ENCODE measurements at regions not wholly inside any gene's neighbourhood (a gene's known extent, or its start where the extent isn't known, plus 50 kb on each side); places are given as distances from the start of the nearest gene placed in this dataset.

DNA sequence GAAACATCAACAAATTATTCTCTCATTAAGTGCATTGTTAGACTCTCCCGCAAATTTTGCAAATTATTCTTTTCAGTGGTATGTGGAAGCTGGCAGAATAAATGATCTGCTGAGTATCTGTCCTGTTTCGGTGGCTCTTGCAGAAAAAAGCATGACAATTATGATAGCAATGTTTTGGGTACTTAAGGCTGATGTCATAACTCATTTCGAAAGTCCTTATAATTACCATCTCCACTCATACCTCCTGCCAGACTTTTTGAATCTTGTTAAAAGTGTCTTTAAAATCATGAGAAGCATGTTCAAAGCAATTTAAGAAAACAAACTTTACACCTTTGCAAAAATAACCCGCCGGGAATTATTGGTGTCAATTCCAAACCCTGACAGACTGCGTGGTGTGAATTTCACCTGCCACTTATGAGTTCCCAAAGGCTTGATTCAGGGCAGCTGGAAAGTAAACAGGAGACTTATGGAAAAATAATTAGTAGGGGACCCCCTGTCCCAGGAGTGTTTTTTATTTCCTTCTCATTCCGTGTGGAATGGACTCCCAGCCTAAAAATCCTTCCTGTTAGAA lies 87.6 kb upstream of the E2F3 start:
- no peak for DNase-seq

DNA sequence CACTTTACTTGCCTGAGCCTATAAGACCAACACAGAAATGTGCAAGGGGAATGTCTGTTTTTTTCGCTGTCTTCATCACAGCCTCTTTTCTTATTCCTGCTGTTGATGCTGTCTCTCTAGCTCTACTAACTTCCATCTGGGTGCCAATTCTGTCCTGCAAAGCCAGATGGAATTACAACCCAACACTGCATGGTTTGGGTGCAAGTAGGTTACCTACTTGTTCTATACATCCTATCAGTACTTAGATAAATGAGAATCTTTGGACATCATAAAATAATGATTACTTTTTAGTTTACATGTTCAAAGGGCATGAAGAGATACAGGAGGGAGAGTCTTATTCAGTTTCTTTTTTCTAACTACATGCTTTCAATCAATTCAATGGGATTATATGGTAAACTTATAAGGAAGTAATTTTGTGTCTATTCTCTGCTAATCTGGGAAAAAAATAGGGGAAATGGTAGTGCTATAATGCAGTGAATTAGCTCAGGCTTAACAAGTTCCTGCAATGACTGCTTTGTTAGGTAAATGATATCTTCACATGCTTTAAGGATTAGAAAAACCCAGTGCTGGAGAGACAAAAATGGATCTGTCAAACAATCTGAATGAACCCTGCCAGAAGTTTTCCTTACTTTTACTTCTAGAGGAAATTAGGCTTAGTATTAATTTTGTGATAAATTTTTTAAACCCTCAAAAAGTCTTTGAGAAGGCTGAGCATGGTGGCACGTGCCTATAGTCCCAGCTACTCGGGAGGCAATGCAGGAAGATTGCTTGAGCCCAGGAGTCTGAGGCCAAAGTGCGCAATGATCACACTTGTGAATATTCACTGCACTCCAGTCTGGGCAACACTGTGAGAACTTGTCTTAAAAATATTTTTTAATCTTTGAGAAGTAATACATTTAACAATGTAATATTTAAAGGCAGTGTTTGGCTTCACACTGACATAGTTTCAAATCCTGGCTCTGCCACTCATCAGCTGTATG lies 86.5 kb upstream of the E2F3 start:
- DNase-seq, result no peak

DNA sequence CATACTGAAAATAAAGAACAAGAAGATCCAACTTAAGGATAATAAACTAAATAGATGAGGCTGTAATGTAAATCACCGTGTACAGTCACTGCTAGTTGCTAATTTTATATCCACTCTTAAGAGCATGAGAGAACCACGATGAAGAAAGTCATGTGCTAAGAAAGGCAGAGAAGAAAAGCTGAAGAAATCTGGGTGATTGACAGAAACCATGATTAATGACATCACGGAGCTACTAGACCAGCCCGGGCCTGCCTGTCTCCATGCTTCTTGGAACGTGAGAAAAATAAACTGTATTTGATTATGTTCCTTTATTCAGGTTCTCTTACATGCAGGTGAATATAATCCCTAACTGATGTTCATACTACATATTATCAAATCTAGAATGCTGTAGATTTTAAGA lies 84.2 kb upstream of the E2F3 start:
- no peak for DNase-seq

DNA sequence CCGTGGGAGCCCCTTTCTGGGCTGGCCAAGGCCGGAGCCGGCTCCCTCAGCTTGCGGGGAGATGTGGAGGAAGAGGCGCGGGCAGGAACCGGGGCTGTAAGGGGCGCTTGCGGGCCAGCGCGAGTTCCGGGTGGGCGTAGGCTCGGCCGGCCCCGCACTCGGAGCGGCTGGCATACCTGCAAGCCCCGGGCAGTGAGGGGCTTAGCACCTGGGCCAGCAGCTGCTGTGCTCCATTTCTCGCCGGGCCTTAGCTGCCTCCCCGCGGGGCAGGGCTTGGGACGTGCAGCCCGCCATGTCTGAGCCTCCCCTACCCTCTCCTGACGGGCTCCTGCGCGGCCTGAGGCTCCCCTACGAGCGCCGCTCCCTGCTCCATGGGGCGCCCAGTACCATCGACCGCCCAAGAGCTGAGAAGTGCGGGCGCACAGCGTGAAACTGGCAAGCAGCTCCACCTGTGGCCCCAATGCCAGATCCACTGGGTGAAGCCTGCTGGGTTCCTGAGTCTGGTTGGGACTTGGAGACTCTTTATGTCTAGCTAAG lies 82.8 kb upstream of the E2F3 start:
- no peak for DNase-seq

DNA sequence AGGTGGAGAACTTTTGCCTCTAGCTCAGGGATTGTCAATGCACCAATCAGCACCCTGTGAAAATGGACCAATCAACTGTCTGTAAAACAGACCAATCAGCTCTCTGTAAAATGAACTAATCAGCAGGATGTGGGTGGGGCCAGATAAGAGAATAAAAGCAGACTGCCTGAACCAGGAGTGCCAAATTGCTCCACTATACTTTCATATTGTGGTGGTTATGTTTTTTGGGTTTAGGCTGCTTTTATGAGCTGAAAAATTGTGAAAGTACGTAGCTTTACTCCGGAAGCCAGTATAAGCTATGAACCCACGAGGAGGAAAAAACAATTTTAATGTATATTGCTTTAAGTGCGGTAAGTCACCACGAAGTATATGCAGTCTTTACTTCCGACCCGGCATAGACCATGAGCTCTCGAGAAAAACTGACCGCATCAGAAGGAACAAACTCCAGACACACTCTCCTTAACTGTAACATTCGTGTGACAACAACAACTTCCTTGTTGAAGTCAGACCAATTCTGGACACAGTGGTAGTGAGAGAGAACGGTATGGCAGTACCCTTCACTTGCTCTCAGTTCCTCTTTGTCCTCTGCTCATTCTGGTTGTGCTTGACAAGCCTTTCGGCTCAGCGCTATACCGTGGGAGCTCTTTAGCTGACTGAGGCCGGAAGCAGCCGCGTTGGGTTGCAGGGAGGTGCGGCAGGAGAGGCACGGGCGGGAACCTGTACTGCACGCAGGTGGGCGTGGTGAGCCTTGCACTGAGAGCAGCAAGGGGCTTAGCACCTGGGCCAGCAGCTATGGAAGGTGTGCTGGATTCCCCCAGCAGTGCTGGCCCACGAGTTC lies 81.9 kb upstream of the E2F3 start:
- peak; percentile 79 for DNase-seq

DNA sequence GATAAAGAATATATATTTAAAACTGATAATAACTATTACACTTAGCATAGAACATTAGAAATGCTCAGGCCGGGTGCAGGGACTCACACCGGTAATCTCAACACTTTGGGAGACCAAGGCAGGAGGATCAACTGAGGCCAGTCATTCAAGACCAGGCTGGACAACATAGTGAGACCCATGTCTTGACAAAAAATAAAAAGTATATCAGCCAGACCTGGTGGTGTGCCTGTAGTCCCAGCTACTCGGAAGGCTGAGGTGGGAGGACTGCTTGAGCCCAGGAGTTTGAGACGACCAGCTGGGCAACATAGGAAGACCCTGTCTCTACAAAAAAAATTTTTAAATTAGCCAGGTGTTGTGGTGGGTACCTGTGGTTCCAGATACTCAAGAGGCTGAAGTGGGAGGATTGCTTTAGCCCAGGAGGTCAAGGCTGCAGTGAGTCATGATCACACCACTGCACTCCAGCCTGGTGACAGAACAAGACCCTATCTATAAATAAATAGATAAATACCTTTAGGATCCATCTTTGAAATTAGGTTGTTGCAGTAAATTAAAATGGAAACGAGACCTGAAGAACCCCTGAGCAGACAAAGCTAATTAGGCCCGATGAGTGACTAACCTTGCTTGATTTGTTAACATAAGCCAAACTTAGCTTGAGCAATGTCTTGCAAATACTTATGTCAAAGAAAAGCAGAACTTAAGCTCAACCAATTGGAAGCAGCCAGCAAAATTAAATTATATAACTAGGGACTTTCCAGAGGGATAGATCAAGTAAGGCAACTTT lies 75.8 kb upstream of the E2F3 start:
- DNase-seq, result no peak

DNA sequence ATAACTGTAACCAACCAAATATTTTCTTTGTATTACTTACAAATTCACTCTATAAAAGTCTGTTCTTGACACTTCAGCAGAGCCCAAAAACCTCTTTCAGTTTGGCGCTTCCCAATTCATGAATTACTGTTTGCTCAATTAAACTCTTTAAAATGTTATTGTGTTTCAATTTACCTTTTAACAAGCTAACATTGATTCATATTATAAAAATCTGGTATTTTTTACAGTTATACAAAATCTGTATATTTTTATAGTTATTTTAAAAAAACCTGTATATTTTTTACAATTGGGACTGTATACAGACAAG lies 75.3 kb upstream of the E2F3 start:
- no peak for DNase-seq

DNA sequence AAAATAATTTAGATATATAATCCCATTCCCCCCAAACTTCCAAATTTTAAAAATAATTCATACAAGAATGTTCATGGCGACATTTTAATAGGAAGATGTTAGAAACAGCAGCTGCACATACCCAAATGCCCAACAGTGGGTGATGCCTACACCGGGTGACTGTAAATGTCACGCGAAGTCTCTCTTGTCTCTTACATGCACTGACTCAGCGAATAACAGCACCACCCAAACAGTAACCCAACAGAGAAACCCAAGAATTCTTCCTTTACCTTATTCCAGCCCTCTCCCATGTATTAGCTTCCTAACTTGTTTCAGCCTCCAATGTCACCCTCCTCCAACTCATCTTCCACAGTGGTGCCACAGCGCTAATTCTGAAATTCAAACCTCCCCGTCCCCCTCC lies 74.5 kb upstream of the E2F3 start:
- no peak for DNase-seq

DNA sequence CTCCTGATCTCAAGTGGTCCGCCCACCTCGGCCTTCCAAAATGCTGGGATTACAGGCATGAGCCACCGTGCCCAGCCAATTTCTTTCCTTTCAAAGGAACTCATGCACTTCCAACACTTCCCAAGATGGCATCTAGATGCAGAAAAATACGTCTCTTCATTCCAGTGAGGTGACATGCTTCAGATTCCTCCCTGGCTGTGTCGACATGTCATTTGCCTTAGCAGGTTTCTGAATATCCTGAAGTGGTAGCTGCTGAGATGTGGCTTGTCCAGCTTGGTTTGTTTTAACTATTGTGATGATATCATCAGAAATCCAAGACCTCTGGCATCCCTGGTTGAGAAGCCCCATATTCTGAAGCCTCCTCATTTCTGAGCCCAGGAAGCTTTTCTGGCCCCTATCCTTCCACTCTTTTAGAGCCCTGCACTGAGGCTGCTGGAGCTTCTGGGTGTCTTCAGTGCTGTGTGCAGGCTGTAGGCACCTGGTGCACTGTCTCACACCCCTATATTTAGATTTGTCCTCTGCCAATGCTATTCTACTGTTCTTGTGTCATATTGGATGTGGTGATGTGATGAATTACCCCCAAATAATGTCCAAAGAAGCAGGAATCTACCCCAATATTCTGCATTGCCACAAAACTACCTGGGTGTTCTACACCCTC lies 73.3 kb upstream of the E2F3 start:
- no peak for DNase-seq

DNA sequence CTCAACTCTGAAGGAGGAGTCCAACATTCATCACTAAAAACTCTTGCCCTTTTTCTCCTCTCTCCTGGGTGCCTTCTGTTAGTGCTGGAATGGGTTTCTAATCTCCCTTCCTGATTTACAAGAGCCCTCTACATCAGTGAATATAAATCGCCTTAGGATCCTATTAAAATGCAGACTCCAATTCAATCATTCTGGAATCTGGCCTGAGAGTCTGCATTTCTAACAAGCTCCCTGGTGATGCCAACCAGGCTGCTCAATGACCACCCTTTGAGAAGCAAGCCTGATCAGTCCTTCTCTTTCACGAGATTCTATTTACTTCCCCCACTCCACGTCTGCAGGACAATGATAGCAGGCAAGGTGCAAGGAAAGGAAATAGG lies 72.8 kb upstream of the E2F3 start:
- no peak for DNase-seq

DNA sequence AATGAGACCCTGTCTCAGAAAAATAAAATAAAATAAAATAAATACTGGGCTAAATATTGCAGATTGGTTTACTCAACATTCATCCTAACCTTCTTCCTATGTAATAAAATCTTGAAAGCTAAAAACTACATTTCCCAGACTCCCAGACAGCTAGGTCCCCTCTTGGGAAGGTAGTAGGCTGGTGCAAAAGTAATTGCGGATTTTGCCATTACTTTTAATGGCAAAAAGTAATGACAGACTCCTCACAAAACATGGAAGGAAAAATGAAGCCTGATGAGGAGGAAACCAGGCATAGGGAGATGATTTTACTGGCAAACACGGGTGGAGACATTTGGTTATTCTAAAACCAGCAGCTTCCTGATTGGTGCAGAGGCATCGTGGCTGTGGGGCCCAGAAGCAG lies 70.6 kb upstream of the E2F3 start:
- no peak for DNase-seq

DNA sequence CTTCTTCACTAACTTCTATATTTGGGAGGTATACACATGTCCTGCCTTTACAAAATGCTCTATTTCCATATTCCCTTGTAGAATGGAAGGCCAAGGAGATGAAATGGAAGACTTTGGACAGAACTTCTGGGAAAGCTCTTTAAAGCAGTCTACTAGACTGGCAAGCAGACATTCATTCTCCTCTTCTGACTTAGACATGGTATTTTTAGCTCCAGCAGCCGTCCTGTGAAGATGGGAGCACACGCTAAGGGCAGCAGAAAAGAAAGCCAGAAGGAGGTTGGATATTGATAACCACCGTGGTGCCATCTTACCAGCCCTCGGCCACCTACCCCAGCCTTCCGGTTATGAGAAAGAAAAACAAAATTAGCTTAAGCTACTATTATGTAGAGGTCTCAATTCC lies 70.1 kb upstream of the E2F3 start:
- DNase-seq, result no peak

DNA sequence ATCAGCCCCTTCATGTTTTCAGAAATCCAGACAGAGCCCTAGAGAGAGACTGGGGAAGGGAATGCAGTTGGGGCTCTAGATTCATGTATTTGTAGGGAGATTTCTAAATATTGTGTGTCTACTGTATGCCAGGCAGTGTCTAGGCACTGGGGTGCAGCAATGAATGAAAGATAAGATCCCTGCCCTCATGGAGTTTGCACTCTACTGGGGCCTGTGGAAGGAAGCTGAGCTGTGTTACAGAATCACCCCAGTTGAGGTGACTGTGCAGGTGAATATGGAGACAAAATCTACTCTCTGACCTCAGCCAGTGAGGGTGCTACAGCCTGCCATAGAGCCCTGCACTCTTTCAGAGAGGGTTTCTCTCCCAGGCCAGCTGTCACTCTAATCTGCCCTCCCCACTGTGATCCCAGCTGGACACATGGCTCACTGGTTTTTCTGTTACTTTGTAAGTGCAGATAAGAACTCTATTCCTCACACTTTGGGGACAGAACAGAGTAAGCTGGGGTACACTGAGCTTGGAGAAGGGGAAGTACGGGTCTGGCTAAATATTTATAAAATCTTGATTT lies 69.2 kb upstream of the E2F3 start:
- DNase-seq, result no peak

DNA sequence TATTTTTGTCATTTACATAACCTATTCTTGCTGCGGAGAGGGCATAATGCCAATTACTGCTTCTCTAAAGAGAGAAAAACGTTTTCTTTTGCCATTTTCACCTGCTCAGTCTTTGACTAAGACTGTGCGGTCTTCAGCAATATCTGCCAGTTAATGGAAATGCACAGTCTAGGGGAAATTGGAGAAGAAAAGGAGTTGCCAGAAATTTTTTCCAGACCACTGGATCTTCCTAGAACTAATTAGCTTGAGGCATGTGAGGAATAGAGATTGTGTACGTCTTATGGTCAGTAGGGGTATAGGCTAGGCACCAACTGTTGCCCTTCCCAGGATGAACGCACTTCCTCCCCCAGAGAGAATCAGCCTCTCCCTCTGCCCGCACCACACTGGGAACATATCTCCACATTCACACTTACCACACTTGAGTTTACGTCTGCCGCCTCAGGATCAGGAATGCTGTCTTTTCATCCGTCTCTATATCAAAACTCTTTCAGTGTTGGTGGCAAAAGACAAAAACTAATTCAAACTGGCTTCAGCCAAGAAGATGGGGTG lies 67.9 kb upstream of the E2F3 start:
- DNase-seq, result no peak

DNA sequence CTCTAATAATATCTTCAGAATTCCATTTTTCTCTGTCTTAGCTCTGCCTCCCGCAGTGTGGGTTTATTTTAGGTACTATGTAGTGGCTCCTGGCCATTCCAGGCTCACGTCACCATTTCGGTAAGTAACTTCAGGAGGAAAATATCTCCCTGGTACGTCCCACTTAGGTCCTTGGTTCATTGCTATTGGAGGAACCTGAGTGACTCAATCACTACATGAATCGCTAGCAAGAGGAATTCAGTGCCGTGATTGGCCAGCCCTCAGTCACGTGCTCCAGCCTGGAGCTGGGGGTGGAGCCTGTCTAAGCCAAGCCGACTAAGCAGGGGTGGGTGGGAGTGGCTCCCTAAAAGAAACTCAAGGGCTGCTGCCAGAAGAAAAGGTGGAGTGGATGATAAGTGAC lies 67.3 kb upstream of the E2F3 start:
- no peak for DNase-seq

DNA sequence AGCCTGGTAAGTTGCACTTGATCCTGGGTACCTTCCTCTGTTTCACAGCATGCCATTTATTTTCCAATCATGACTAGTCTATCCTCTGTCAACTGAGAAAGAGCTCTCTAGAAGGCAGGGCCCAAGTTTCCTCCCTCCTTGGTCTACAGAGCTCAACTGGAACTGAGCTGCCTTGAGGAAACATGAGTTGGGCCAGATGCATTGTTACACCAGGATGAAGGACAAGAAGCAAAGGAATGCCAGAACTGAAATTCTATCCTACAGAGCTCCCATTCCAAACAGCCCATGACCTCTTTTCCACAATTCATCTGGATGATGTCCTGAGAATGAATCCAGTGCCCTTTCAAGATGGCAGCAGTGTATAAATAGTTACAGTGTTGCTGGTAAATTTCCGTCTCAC lies 66.7 kb upstream of the E2F3 start:
- DNase-seq, result no peak

DNA sequence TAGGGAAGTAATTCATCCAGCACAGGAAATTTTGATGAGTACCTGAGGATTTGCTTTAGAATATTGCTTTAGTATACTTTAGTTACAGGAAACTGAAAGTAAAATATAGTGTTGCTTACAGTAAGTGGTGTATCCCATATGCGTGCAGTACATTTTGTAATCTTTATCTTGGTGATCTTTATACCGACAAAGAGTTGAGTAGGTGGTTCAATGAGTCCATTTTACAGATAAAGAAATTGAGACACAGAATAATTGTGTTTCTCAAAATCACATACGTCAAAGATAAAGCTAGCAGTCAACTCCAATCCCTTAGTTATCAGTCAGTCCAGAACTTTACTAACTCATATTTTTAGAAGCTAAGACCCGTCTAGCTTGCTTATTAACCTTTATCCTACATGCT lies 65.8 kb upstream of the E2F3 start:
- DNase-seq, result peak; percentile 26

DNA sequence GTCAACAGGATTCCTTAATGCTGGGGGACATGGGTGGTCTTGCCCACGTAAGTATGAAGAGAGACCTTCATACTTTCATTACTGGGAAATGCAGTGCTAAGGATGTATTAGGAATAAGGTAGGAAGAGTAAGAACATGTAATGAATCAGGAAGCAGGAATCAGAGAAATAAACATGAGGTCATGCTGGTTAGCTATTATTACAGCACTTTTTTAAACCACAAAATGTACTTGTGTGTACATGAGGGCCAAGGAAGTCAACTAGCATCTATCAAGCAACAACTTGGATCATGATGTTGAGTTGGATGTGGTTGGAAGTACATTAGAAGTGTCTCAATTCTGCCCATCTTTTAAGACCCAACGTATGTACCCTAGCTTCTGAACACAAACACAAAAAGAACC lies 63.5 kb upstream of the E2F3 start:
- no peak for DNase-seq

DNA sequence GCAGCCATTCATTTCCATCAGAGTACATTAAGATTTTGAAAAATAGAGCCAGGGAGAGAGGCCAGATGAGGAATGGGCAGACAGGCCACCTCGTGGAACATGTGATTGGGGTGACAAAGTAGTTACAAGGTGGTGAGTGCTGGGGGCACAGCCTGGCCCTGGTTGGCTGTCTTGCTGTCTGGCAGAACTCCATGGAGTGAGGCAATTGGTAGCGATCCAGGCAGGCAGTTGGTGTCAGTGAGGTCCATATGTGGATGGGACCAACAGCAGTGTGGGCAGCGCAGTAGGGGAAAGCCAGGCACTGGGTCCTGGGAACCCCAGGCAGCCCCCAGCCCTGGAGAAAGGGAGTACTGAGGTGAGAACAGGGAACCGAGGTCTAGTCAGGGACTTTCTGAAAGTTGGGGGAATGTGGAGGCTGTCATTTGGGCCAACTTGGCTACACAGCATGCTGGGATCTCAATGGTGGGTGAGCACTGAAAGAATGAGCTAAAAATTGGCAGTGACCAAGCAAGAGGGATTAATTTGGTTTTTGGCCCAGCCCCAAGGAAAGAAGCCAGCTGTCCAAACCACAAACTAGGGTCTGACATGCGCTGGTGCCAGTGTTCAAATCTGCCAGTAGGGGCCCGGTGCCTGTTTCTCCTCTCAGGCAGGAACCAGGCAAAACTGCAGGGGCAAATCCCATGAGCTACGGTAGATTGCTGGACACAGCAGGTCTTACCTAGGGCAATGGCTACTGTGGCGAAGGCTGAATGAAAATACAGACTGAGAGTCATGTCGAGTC lies 61.4 kb upstream of the E2F3 start:
- DNase-seq, result no peak

DNA sequence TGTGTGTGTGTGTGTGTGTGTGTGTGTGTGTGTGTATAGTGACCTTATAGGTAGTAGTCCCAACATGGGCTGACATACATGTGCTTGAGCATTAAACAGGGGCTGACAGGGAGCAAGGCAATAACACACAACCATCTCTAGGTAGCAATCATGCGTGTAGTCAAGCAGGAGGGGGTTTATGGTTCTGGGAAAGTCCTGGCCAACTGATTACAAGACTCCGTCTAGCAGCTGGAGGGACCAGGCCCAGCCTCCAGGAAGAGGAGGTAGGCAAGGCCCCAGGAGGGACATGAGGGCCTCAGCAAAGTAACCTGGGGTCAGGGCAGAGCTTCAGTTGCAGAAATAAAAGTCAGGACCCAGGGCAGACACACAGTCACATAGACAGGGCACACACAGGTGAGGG lies 60.6 kb upstream of the E2F3 start:
- DNase-seq, result no peak

DNA sequence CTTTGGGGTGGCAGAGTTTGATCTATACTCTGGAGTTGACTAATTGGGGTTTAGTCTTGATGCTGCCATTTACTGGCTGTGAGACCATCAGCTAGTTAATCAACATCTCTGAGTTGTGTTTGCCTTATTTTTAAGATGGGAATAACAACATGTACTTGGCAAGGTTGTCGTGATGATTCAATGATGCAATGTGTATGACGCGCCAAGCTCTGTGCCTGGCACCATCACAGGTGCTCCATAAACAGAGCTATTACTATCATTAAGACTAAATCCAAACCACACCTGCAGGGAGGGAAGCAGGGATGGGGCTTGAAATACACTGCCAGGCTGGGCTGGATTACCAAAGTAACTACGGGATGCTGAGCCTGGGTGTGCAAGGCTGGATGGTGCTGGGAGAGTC lies 60.1 kb upstream of the E2F3 start:
- DNase-seq, result no peak
